HG02759 (cell line): ENCODE measurements at regions not wholly inside any gene's neighbourhood (a gene's known extent, or its start where the extent isn't known, plus 50 kb on each side); places are given as distances from the start of the nearest gene placed in this dataset.
"Not testable (repeated sequence)": the region's sequence is repeated elsewhere in the genome, so short reads cannot be mapped to it uniquely, and the experiment has no call there.

Experiments
- ATAC-seq: cut with Tn5 transposase; IDR thresholded peaks from one replicate; pipeline ENCODE4 v1.9.1; 2021; ENCODE audit warnings: mild to moderate bottlenecking, moderate library complexity; ENCODE audit not compliant: unreplicated experiment

DNA sequence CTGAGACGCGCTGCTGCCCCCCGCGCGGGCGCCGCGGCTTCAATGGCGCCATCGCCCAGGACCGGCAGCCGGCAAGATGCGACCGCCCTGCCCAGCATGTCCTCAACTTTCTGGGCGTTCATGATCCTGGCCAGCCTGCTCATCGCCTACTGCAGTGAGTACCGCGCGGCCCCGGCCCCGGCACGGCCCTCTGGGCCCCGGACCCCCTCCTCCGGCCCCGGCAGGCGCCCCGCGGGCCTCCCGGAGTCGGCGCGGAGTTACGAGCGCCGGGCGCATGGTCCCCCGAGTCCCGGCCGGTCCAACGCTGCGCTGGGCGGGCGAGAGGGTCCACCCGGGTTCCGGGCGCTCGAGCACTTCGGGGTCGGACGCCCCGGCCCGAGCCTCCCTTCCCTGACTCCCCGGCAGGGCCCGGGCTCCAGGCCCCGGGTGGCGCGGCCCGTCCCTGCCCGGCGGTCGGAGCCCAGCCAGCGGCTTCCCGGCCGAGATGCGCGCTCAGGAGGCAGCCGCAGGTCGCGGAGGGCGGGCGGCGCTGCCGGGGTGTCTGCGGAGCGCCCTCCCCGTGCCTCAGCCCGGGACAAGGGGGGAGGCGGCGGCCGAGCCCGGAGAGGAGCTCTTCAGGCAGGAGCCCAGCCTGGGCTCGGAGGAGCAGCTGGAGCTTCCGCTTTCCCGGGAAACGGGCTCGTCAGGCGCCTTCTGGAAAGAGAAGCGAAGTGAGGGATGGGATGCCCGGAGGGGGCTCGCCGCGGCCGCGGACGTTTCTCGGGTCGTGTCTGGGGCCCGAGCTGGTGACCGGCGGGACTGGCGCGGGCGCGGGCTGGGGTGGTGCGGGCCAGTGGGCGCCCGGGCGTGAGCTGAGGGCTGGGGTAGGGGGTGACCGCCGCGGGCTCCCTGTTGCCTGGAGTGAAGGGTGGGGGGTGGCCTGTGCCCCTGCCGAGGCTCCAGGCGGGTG, 1337.8 kb downstream of the BRD1 start:
- no peak for ATAC-seq

DNA sequence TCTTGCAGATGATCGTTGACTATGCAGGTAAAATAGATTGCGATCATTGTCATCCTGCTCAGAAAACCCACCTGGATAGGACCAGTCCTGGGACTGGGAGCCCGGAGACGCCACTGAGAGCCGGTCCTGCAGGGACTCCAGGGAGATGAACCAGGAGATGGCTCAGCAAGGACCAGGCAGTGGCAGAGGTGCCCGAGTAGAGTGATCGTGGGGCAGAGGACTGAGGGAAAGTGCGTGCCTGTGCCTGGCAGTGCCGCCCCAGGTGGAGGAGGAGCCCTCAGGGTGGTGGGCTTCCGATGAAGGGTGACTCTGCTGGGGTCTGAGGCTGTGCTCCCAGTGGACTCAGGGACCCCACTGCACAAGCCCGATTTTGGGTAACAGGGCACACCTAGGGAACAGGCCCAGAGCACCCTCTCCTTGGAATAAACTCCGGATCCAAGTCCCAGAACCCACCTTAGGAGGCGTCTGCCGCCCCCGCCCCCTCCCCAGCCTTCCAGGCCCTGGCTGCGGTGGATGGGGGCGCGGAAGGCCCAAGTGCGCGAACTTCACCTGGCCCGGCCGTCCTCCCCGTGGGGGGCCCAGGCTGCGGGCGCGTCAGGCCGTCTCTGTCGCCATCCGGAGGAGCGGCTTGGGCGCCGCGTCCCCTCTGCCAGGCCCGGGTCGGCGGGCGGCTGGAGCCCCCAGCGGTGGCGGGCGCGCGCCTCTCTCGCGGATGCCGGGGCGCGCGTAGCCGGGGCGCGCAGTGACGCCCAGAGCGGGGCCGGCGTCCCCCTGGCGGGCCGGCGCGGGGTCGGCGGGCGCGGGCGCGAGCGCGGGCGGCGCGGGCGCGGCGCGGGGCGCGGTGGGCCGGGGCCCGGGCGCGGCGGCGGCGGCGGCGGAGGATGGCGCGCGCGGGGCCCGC, 1338.8 kb downstream of the BRD1 start:
- ATAC-seq: no peak

DNA sequence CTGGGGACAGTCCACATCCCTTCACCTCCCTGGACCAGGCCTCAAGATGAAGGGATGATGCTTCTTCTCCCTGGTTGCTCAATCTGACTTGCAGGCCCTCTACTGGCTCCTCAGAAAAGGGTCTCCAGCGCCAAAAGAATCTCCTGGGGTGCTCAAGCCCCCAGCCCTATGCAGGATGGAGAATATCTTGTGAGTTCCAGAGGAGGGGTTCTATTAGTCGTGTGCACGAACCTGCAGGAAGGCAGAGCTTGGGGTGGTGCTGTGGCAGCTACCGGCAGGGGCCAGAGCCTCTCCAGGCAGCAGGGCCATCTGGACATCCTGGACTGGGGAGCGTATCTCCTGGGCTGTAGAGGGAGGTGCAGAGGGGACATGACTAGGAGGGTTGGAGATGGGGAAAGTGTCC, 1339.5 kb downstream of the BRD1 start:
- no peak for ATAC-seq

DNA sequence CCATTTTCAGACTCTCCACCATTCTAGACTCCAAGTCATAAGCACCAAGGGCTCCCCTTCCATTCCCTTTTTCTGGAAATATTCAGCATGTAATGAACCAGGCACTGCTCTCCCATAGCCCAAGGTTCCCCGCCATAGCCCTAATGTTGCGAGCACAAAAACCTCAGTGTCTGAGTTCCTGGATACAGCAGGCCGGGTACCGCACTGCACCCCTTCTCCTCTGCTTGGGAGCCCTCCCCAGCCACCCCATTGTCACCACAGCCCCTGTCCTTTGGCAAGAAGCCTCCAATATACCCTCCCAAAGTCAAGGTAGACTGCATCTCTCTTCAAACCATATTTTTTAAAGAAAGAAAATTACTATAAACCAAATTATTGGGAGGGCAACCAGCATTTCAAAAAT, 1341.1 kb downstream of the BRD1 start:
- ATAC-seq: no peak

DNA sequence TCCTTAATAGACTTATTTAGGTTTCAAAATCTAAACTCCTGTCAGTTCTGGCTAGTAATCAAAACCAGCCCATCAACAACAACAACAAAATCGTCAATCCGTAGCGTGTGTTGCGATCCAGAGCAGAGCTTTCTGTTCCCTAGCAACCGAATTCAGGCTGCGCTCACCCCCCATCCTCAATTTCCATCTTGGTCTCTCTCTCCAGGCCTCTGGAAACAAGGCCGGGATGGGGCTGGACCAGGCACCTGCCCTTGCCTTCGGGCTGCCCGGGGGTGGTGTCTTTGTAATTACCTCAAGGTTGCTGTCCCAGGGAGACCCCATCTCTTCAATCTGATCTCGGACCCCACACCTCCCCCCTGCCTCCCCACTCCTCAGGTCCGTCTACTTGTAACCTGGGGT, 1341.5 kb downstream of the BRD1 start:
- no peak for ATAC-seq

DNA sequence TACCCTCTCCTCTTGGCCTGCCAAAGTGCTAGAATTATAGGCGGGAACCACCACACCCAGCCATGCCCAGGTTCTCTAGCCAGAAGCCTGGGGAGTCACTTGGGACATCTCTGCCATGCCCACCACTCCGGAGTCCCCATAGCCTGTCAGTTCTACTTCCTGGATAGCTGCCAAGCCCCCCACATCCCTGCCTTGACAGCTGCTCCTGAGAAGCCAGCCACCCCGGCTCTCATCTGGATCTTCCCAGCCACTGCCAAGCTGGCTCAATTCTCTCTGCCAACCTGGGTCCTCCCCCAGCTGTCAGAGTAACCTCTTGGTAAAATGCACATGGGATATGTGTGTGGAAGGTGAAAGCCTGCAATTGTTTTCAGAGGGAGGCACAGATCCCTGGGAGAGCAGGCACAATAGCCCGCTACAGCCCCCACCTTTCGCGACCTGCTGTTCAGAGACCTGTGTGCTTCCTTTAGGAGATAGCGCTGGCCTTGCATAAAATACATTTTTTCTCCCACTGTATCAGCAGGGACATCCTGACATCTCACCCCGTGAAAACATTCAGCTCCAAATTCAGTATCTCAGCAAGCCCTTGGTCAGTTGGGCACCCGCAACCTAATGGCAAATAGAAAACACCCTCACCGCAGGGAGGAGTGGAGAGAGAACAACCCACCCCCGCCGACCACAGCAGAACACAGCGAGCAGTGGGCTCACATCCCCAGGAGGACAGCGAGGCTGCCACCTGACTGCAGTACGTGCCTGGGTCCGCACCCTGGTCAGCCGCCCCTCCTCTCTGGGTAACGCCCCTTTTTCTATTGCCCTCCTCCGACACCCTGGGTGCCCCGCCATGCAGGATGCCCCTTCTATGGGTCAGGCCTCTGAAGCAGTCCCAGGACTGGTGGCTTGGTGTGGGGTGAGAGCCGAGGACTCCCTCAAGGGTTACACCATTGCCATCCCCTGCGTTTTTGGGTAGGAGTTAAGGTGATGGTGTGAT, 1342.2 kb downstream of the BRD1 start:
- no peak for ATAC-seq

DNA sequence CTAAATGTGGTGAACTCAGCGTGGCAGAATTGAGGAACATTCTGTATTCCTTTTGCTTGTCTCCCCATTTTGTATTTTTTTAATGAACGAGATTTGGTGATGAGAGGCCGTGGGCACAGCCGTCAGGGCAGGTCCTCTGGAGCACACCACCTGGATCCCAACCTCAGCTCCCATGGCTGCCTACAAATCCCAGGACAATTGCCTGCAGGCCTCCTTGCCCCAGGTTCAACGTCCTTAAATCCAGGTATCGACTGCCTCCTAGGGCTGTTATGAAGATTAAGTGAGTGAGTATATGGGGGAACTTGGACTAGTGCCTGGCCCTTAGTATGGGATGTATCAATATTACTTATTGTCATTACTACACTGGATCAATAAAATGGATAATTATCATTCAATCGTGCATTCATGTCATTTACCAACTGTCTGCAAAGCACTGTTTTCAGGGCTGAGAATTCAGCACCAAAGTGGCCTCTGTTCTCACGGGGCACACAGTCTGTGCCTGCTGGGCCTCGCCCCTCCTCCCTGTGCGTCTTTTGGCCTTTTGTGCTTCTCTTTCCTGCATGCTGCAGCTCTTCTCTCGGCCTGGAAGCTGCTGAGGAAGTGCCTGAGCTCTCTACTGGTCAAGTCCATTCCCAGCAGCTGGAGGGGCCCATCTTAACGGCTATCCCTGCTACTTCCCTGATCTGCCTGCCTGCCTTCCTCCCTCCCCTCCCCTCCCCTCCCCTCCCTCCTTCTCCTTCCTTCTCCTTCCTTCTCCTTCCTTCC, 1343.7 kb downstream of the BRD1 start:
- ATAC-seq: no peak

DNA sequence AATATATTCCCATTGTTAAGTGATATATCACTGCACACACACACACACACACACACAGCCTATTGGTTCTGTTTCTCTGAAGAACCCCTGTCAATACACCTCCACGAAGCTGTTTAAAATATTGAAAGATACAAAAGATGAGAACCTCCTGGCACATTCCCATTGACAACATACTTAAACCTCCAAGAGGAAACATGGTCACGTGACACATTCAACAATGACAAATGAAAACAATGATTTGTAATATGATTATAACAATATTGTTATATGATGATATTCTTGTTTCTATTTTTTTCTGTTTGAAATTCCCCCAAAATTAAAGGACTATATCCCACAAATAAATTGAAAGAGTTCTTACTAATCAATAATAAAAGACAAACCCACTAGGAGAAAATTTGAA, 1344.9 kb downstream of the BRD1 start:
- ATAC-seq: no peak

DNA sequence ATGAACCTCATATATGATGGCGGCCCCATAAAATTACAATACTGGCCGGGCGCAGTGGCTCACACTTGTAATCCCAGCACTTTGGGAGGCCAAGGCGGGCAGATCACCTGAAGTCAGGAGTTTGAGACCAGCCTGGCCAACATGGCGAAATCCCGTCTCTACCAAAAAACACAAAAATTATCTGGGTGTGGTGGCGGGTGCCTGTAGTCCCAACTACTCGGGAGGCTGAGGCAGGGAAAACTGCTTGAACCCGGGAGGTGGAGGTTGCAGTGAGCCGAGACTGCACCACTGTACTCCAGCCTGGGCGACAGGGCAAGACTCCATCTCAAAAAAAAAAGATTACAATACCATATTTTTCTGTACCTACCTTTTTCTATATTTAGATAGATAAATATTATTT, 1345.5 kb downstream of the BRD1 start:
- ATAC-seq: not testable (repeated sequence)

DNA sequence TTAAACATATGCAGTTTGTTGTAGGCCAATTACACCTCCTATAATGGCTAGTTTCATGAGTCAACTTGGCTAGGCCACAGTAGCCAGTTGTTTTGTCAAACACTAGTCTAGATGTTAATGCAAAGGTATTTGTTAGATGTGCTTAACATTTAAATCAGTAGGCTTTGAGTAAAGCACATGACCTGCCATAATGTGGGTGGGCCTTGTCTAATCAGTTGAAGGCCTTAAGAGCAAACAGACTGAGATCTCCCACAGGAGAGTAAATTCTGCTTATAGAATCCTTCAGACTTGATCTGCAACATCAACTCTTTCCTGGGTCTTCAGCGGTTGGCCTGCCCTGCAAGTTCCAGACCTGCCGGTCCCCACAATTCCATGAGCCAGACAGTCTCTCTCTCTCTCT, 1345.9 kb downstream of the BRD1 start:
- no peak for ATAC-seq

DNA sequence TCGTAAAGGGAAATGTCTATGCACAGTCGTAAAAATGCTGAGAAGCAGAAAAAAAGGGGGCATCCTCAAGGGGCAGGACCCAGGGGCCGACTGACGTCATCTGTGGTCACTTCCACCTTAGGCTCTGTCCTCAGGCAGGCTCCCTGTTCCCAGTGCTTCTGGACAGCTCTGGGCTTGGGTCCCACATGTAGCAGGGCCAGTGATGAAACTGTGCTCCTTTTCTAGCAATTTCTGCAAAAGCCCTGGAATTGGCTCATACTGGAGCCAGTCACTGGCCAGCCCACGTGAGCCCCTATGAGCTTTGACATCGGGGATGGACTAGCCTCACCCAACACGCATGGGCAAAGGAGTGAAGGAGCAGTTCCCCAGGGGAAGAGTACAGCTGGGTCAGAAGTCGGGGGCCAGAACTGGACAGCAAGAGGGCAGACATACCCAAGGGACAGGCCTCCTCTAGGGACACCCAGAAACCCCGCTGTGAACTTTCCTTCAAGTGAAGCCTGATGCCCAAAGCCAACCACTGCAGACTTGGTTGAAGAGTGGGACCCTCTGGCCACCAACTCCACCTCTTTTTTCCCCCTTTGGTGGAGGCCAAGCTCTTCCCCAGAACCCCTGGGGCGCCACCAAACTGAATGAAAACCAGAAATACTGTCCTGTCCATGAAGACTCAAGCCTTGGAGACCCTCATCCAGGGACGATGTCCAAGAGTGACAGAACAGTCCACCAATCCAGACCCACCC, 1349.0 kb downstream of the BRD1 start:
- no peak for ATAC-seq

DNA sequence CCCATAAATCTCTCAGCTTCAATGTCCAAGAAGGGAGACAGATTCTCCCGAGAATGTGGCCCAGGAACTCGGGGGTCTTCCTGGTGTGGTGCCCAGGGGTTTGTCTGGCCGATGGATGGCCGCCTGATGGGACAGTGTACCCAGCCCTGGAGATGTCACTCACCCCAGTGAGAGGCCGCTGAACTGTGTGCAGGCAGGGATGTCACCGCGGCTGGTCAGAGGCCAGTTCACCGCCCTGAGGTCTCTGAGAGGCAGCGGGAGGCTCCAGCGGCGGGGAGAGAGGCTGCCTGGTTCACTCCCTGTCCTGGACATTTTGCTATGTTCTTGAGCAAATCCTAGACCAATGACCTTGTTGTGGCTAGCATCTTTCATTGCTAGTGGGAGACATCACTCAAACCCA, 1349.5 kb downstream of the BRD1 start:
- no peak for ATAC-seq

DNA sequence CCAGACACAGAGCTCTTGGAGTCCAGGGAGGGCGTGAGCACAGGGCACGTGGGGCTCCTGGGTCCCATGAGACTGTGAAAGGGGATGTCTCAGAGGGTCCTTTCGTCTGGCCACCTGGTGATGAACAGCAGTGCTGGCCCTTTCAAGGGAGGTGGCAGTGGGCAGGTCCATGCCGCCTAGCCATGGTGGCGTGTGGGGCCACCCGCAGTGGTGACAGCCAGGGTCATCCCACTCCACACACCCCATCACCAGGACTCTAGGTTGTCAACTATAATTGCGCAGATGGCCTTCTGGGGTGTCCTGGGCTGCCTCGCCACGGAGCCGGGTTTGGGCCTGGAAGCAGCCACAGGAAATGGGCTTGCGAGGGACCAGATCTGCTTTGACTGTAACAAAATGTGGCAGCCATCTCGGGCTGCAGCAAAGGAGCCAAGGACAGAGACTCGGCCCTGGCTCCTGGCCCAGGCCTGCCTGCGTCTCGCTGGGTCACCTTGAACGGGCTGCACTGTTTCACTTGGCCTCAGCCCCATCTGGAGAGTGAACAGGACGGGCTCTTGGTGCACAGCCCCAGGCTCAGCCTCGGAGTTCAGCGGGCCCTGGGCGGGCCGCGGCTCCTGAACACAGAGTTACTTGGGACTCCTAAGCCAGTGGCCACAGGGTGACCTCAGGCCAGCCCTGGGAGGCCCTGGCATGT, 1350.5 kb downstream of the BRD1 start:
- no peak for ATAC-seq

DNA sequence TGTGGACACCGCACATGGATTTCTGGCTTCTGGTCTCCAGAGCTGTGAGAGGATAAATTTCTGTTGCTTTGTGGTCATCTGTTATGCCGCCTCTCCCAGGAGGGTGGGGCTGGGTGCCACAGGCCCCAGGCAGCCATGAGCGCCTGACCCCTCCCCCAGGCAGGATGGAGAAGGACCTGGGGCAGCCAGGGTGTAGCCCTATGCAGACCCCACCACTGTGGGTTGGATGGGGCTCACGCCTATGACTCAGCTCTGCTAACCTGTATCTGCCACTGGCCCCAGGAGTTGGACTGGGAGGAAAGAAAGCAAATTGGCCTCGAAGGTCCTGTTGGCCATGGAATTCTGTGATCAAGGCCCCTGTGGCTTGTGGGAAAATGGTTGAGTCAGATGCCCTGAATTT, 1351.1 kb downstream of the BRD1 start:
- no peak for ATAC-seq

DNA sequence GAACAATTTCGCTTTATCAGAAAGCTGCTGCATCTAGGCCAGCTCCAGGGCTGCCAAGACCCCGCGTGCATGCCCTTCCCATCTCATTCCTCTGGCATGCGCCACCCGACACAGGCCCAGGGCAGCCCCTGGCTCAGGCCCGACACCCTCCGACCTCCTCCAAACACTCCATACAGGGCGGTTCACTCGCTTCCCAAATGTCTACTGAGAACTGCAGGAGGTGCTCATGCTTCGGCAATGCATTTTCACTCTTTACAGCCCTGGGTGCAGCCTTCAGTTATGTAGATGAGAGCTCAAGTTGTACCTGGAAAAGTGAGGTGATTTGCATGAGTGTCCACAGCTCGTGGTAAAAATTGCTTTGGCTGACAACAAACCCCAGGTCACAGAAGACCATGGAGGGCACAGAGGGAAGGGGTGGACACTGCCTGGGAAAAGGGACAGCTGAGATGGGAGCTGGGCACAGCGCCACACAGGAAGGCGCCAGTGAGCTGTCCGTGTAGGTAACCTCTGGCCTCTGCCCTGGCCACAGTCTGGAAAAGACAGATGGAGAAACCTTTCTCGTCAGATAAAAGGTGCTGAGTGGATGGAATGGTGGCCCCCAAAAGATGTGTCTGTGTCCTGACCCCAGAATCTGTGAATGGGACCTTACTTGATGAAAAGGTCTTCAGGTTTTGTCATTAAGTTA, 1351.9 kb downstream of the BRD1 start:
- ATAC-seq: no peak

DNA sequence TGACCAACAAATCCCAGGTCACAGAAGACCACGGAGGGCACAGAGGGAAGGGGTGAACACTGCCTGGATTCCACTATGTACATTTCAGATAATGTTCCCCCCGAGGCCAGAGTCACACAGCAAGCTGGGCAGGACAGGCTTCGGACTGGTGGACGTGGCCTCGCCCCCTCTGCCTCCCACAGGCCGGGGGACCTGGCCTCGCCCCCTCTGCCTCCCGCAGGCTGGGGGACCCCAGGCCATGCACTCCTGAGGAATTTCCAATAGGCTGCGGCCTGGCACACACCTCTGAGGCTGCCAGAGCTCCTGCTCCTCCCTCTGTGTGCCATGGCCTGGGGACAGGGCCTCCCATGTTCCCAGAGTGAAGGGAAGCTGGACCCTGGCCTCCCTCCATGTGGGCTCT, 1352.8 kb downstream of the BRD1 start:
- ATAC-seq: no peak

DNA sequence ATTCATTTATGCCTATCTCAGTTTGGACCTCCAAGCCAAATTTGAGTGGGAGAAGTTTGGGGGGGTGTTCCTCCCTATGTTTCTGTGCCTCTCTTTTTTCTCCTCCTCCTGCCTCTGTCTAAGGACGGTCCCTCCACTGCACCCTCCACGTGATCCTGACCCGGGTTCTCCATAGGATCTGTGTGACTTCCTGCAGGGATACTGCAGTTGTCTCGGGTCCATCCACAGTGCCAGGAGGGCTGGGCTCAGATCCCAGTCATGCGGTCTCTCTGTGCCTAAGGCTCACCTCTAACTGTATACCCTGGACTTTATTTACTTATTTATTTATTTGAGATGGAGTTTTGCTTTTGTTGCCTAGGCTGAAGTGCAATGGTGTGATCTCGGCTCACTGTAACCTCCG, 1354.5 kb downstream of the BRD1 start:
- no peak for ATAC-seq

DNA sequence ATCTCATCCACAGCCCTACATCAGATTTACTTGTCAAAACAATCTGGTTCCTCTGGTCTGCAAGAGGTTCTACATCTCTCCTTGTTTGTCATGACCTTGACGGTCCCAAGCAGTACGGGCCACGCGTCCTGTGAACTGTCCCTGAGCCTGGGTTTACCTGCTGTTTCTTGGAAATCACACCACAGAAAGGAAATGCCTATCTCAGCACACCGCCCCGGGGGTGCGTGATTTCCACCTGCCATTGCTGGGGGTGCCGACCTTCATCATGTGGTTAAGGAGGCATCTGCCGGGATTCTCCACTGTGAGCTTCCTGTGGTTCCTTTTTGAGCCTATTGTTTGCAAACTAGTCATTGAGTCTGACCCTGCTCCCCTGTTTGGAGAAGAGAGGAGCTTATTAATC, 1363.4 kb downstream of the BRD1 start:
- no peak for ATAC-seq
